Liver (tissue), 8 donors: ENCODE measurements at regions not wholly inside any gene's neighbourhood (a gene's known extent, or its start where the extent isn't known, plus 50 kb on each side); places are given as distances from the start of the nearest gene placed in this dataset.

Source experiments
- DNase-seq: peaks from one replicate; pipeline ENCODE4 v3.0.0-alpha.2; 2017; ENCODE audit warnings: low spot score
- H3K27ac ChIP-seq, 2 donors: one replicate each; pipeline ENCODE4 v1.7.0; 2013; ENCODE audit warnings: inconsistent platforms in 2 of 2, low read length in 2 of 2, control low read depth in 1 of 2, low read depth in 1 of 2, mild to moderate bottlenecking in 1 of 2
- H3K27me3 ChIP-seq, 4 donors: one replicate each; pipeline versions ENCODE4 v1.6.1 to v1.7.0; 2013; ENCODE audit warnings: low read length in 3 of 4, inconsistent platforms in 1 of 4, mild to moderate bottlenecking in 1 of 4, moderate library complexity in 1 of 4; ENCODE audit not compliant: control insufficient read depth in 4 of 4, insufficient read depth in 4 of 4
- H3K36me3 ChIP-seq, 4 donors: one replicate each; pipeline versions ENCODE4 v1.6.1 to v1.7.0; 2013; ENCODE audit warnings: low read length in 3 of 4, mild to moderate bottlenecking in 3 of 4, low read depth in 1 of 4, moderate library complexity in 1 of 4; ENCODE audit not compliant: control insufficient read depth in 4 of 4, insufficient read depth in 3 of 4
- H3K4me1 ChIP-seq, 4 donors: one replicate each; pipeline versions ENCODE4 v1.6.1 to v1.7.0; 2013; ENCODE audit warnings: low read length in 3 of 4, mild to moderate bottlenecking in 3 of 4, moderate library complexity in 1 of 4; ENCODE audit not compliant: control insufficient read depth in 4 of 4, insufficient read depth in 4 of 4
- H3K4me3 ChIP-seq, 3 donors: one replicate each; pipeline versions ENCODE4 v1.6.1 to v1.7.0; 2013; ENCODE audit warnings: low read length in 3 of 3, control low read depth in 1 of 3, low read depth in 1 of 3, mild to moderate bottlenecking in 1 of 3
- H3K9ac ChIP-seq, 2 donors: one replicate each; pipeline ENCODE4 v1.7.0; 2013; ENCODE audit warnings: low read length in 2 of 2, mild to moderate bottlenecking in 2 of 2, moderate library complexity in 2 of 2, control low read depth in 1 of 2, low read depth in 1 of 2
- H3K9me3 ChIP-seq, 4 donors: one replicate each; pipeline versions ENCODE4 v1.6.1 to v1.7.0; 2013; ENCODE audit warnings: low read length in 3 of 4; ENCODE audit not compliant: control insufficient read depth in 4 of 4
- ATF3 ChIP-seq: IDR thresholded peaks from 2 replicates; pipeline ENCODE4 v1.6.1; 2016; ENCODE audit warnings: antibody characterized with exemption
- CTCF ChIP-seq: fragments of 150-350 bp; IDR thresholded peaks from 2 replicates; pipeline ENCODE4 v1.5.1; 2017; ENCODE audit warnings: improper control_type of control experiment, low read depth, low read length; ENCODE audit not compliant: missing input control
- EGR1 ChIP-seq, 2 donors: IDR thresholded peaks; 2 replicates each; pipeline ENCODE4 v1.6.1; 2016 to 2018; ENCODE audit warnings: antibody characterized with exemption in 2 of 2, low read depth in 2 of 2
- FOXA1 ChIP-seq: IDR thresholded peaks from 2 replicates; pipeline ENCODE4 v1.6.1; 2016; ENCODE audit warnings: antibody characterized with exemption
- FOXA2 ChIP-seq: IDR thresholded peaks from 2 replicates; pipeline ENCODE4 v1.6.1; 2016; ENCODE audit warnings: antibody characterized with exemption
- GABPA ChIP-seq, 2 donors: IDR thresholded peaks in 1 of 2; conservative IDR thresholded peaks in 1 of 2; 2 replicates each; pipeline ENCODE4 v1.6.1; 2016; ENCODE audit warnings: antibody characterized with exemption in 2 of 2, mild to moderate bottlenecking in 1 of 2, moderate library complexity in 1 of 2
- HNF4A ChIP-seq, 2 donors: conservative IDR thresholded peaks; 2 replicates each; pipeline ENCODE4 v1.6.1; 2016; ENCODE audit warnings: antibody characterized with exemption in 2 of 2, mild to moderate bottlenecking in 2 of 2
- JUND ChIP-seq, 2 donors: IDR thresholded peaks; 2 replicates each; pipeline ENCODE4 v1.6.1; 2016; ENCODE audit warnings: antibody characterized with exemption in 2 of 2
- MAX ChIP-seq: IDR thresholded peaks from 2 replicates; pipeline ENCODE4 v1.6.1; 2016; ENCODE audit warnings: antibody characterized with exemption
- RAD21 ChIP-seq, 2 donors: IDR thresholded peaks; 2 replicates each; pipeline ENCODE4 v1.6.1; 2016; ENCODE audit warnings: antibody characterized with exemption in 2 of 2, mild to moderate bottlenecking in 2 of 2
- RXRA ChIP-seq, 2 donors: IDR thresholded peaks; 2 replicates each; pipeline ENCODE4 v1.6.1; 2017 to 2018; ENCODE audit warnings: antibody characterized with exemption in 2 of 2, mild to moderate bottlenecking in 1 of 2
- SP1 ChIP-seq: IDR thresholded peaks from 2 replicates; pipeline ENCODE4 v1.6.1; 2018; ENCODE audit warnings: antibody characterized with exemption, mild to moderate bottlenecking
- TAF1 ChIP-seq: conservative IDR thresholded peaks from 2 replicates; pipeline ENCODE4 v1.6.1; 2016; ENCODE audit warnings: antibody characterized with exemption, mild to moderate bottlenecking
- YY1 ChIP-seq: IDR thresholded peaks from 2 replicates; pipeline ENCODE4 v1.6.1; 2016; ENCODE audit warnings: antibody characterized with exemption, mild to moderate bottlenecking
- WGBS: extraction: QIAGEN DNeasy Blood & Tissue Kit; methylation state at CpG from one replicate; pipeline ENCODE4 v1.1.7; 2013; 5-methylcytosine and 5-hydroxymethylcytosine counted together
- TF ChIP-seq, protein P1 (sequence below): IDR thresholded peaks from 2 replicates; pipeline ENCODE4 v1.6.1; 2016; ENCODE audit warnings: antibody characterized with exemption, mild to moderate bottlenecking
- TF ChIP-seq, protein P2 (sequence below): IDR thresholded peaks from 2 replicates; pipeline ENCODE4 v1.6.1; 2016; ENCODE audit warnings: antibody characterized with exemption
- donor health status: healthy.
- donor health status: healthy.
- donor health status: healthy.
- donor health status: healthy.
- donor health status: healthy.

GRCh38 chr12:92338102-92338501 lies 192.5 kb upstream of the BTG1 start:
- WGBS = over 99% methylated on average over 2 of the region's 2 CpGs
- Histone ChIP-seq H3K36me3 (no peaks in the 10 kb centered on the region), H3K9me3 (no peaks in the 10 kb centered on the region), H3K27me3 (no peaks in the 10 kb centered on the region), H3K9ac (no peak overlapping the region), H3K4me3 (no peak overlapping the region), H3K27ac (no peak overlapping the region), H3K4me1 (no peaks in the 10 kb centered on the region)
- DNase-seq = no peak
- TF ChIP-seq YY1 = no peak
- no peak for TF ChIP-seq EGR1 (IDR thresholded peaks at IDR 0.05; ENCODE audit: low read depth in 2 of 2)
- TF ChIP-seq RXRA (IDR thresholded peaks at IDR 0.05) = no peak
- TF ChIP-seq CTCF = no peak
- TF ChIP-seq HNF4A (conservative IDR thresholded peaks at IDR 0.05) = no peak
- no peak for TF ChIP-seq FOXA2
- TF ChIP-seq ATF3 = no peak
- no peak for TF ChIP-seq FOXA1
- TF ChIP-seq JUND (IDR thresholded peaks at IDR 0.05) = no peak

- no peak for DNase-seq
These were observed 191.5 kb upstream of the BTG1 start for GRCh38 chr12:92337128-92337527.

More at GRCh38 chr12:92337128-92337527, 191.5 kb upstream of the BTG1 start:
- Histone ChIP-seq H3K9me3 (no peaks in the 10 kb centered on the region), H3K36me3 (no peaks in the 10 kb centered on the region), H3K4me3 (no peak overlapping the region), H3K4me1 (no peaks in the 10 kb centered on the region), H3K27ac (no peak overlapping the region), H3K27me3 (no peaks in the 10 kb centered on the region), H3K9ac (no peak overlapping the region)
- no peak for TF ChIP-seq JUND (IDR thresholded peaks at IDR 0.05)
- no peak for TF ChIP-seq HNF4A (conservative IDR thresholded peaks at IDR 0.05)
- TF ChIP-seq RAD21 (IDR thresholded peaks at IDR 0.05) = no peak
- TF ChIP-seq ATF3 = no peak
- no peak for TF ChIP-seq YY1
- TF ChIP-seq RXRA (IDR thresholded peaks at IDR 0.05) = no peak
- TF ChIP-seq SP1 = no peak
- TF ChIP-seq TAF1 = no peak
- no peak for TF ChIP-seq FOXA2
- no peak for TF ChIP-seq MAX
- TF ChIP-seq, protein P1, sequence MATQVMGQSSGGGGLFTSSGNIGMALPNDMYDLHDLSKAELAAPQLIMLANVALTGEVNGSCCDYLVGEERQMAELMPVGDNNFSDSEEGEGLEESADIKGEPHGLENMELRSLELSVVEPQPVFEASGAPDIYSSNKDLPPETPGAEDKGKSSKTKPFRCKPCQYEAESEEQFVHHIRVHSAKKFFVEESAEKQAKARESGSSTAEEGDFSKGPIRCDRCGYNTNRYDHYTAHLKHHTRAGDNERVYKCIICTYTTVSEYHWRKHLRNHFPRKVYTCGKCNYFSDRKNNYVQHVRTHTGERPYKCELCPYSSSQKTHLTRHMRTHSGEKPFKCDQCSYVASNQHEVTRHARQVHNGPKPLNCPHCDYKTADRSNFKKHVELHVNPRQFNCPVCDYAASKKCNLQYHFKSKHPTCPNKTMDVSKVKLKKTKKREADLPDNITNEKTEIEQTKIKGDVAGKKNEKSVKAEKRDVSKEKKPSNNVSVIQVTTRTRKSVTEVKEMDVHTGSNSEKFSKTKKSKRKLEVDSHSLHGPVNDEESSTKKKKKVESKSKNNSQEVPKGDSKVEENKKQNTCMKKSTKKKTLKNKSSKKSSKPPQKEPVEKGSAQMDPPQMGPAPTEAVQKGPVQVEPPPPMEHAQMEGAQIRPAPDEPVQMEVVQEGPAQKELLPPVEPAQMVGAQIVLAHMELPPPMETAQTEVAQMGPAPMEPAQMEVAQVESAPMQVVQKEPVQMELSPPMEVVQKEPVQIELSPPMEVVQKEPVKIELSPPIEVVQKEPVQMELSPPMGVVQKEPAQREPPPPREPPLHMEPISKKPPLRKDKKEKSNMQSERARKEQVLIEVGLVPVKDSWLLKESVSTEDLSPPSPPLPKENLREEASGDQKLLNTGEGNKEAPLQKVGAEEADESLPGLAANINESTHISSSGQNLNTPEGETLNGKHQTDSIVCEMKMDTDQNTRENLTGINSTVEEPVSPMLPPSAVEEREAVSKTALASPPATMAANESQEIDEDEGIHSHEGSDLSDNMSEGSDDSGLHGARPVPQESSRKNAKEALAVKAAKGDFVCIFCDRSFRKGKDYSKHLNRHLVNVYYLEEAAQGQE = no peak
- TF ChIP-seq, protein P2, sequence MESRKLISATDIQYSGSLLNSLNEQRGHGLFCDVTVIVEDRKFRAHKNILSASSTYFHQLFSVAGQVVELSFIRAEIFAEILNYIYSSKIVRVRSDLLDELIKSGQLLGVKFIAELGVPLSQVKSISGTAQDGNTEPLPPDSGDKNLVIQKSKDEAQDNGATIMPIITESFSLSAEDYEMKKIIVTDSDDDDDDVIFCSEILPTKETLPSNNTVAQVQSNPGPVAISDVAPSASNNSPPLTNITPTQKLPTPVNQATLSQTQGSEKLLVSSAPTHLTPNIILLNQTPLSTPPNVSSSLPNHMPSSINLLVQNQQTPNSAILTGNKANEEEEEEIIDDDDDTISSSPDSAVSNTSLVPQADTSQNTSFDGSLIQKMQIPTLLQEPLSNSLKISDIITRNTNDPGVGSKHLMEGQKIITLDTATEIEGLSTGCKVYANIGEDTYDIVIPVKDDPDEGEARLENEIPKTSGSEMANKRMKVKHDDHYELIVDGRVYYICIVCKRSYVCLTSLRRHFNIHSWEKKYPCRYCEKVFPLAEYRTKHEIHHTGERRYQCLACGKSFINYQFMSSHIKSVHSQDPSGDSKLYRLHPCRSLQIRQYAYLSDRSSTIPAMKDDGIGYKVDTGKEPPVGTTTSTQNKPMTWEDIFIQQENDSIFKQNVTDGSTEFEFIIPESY = no peak
- TF ChIP-seq GABPA (IDR thresholded peaks at IDR 0.05 in 1 of 2, conservative IDR thresholded peaks at IDR 0.05 in 1 of 2) = no peak
- WGBS = 87% methylated on average over 4 of the region's 4 CpGs
